OCI-LY3 (cell line): ENCODE measurements at regions not wholly inside any gene's neighbourhood (a gene's known extent, or its start where the extent isn't known, plus 50 kb on each side); places are given as distances from the start of the nearest gene placed in this dataset.

Experiments
- CTCF ChIP-seq: fragments of 200-600, 300-600 bp; sonication (generic); IDR thresholded peaks from 2 replicates; pipeline ENCODE4 v1.5.1; 2014; ENCODE audit warnings: antibody characterized with exemption, low read length, low read depth
- EZH2phosphoT487 ChIP-seq: fragments of 200-600 bp; shearing (Covaris generic); IDR thresholded peaks from 2 replicates; pipeline ENCODE4 v1.6.1; 2018; ENCODE audit warnings: antibody characterized with exemption, mixed run types, low read depth

DNA sequence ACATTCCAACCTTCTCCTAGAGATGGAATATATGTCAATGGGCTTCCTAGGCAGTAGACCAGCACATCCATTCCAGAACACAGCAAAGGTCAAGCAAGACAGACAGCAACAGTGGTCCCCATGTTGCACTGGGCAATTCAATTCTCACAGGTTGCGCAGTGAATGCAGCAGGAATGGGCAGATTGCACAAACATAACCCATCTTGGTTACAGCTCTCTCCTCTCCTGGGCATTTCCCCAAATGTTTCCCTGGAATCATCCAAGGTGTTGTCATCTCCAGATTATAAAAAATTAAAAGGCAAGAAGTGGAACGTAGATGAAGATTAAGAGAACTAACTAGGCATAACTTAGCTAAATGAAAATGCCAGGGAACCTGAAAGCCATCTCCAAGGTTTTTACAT is 265.8 kb upstream of the SLC14A2 start:
- TF ChIP-seq CTCF (no peak), EZH2phosphoT487 (no peak)
